ENCODE measurements at regions not wholly inside any gene's neighbourhood (a gene's known extent, or its start where the extent isn't known, plus 50 kb on each side); places are given as distances from the start of the nearest gene placed in this dataset.
"Not testable (repeated sequence)": the region's sequence is repeated elsewhere in the genome, so short reads cannot be mapped to it uniquely, and the experiment has no call there.

DNA sequence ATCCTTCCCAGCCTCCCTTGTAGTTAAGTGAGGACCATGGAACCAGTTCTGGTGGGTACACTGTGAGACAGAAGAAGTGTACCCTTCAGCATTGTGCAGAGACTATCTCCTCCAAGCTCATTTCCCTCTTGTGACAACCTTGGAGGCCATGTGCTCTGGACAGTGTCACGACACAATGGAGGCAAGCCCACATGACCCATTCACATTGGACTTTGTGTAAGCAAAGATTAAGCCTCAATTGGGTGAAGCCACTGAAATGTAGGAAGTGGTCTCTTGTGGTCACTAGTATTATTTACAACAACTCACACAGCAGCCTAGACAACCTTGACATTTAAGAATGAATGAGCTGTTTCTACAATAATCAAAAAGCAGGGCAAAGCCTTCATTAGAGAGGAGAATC lies 124.2 kb downstream of the INHBA start:
- no peak for DNase-seq (ENCODE audit: low spot score)

DNA sequence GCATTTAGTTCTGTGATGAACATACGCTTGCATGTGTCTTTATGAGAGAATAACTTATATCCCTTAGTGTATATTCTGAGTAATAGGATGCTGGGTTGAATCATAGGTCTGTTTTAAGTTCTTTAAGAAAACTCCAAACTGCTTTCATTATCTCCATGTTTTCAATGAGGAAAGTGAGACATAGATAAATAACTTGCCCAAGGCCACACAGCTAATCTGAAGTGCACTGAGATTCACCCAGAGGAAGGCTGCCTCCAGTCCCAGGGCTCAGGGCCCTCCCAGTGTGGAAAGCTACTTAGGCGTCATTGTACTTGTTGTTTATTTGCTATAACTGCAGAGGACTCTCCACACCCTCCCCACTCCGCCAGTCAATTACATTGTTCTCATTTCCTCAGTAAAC lies 126.7 kb downstream of the INHBA start:
- no peak for DNase-seq (ENCODE audit: low spot score)

DNA sequence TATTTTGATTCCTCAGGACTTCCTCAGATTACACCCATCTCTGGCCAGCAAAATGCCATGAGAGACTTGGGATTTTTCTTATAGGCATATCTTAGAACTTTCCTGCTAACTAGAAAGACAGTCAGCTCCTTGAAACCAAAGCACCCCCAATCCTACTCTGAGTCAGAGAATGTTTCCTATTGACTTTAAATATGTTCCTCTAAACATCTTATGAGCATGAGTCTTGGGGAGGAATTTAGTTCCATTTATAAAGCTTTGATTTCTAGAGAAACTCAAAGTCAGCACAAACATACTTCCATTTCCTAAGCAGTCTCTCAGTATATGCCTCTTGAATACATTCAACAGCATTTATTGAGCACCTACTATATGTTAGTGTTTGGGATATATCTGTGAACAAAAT lies 128.5 kb downstream of the INHBA start:
- no peak for DNase-seq (ENCODE audit: low spot score)

DNA sequence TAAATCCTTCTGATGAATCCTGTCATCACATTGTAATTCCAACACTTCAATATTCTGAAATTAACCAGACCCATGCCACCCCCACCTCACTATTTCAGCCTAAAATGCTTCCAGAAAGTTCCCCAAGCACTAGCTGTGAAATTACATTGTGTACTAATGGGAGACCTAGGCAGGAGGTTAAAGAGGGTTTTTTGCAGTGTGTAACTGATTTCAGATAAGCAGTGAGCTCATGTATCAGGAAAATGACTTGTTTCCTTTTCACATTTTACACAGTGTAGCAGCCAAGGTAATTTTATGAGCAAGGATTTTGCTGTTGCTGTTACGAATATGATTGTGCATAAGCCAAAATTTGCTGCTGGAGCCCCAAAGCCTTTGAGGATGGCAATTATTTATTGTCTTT lies 129.0 kb downstream of the INHBA start:
- DNase-seq (ENCODE audit: low spot score): no peak

DNA sequence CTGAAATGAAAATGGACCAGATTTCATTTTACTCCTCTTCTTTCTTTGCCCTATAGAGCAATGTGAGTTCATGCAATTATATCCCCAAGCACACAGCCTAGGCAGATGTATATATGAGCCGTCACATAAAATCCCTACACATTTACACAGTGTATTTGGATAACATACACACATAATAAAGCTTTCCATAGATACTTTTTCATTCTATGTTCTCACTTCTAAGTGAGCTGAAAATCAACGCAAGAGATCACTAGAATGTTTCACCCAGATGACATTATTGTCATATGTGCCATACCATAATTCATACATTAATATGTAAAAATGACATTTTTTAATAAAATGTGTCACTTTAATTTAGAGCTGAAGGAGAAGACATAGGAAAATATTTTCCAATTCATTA lies 129.4 kb downstream of the INHBA start:
- no peak for DNase-seq (ENCODE audit: low spot score)

DNA sequence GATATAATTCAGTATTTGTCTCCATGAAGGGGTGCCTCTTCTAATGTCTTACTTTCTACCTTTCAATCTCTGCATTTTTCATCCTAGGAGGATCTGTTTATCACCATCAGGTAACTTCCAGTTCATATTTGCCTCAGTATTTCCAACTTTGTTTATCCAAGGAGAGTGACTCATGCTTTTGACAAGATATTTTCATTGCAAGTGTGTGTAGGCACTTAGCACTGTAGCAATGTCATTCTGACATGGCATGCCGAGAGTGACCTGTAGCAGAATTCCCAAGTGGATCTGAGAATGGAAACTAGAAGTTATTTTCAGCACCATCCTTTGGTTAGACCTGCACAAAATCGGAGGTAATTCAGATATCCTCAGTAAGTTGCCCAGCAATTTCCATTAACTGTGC lies 129.9 kb downstream of the INHBA start:
- DNase-seq (ENCODE audit: low spot score): no peak

DNA sequence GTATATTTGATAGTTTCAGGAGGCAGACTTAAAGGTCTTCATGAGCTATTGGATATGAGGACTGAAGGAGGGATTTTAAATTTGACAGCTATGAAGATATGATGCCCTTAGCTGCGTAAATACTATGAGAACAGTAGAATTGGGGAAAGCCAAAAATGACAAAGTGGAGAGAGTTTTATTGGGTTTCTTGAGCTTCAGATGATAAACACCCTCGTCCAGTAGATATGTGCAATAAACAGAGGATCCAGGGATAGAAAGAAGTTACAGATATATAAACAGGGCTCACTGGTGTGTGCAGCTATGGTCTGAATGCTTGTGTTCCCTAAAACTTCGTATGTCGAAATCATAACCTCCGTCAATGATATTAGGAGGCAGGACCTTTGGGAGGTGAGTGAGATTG lies 131.3 kb downstream of the INHBA start:
- DNase-seq (ENCODE audit: low spot score): no peak

DNA sequence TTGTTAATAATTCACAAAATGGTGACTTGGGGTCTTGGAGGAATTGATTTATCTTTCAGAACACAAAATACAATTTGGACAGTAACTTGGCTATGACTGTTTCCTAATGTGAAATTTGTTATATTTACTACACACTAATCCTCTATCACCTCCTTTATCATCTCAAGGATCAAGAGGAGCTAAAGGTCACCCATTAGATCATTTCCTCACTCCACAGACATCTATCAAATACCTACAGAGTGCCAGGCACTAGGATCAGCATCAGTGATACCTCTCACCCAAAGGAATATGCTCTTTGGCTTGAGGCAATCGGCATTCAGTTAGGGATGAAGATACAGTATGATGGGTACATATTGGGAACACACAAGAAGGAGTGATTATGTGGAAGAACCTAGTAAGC lies 132.1 kb downstream of the INHBA start:
- DNase-seq (ENCODE audit: low spot score): no peak

DNA sequence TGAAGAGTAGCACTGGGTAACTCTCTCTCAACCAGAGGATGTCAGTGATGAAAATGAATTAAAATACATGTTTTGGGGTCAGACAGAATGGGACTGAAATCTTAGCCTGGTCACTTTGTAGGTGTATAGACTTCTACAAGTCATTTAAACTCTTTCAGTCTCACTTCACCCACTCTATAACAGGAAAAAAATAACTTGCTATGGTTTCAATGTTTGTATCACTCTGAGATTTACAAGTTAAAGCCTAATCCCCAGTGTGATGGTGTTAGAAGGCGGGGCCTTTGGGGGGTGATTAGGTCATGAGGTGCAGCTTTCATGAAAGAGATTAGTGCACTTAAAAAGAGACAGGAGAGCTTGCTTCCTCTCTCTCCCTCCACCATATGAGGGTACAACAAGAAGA lies 134.8 kb downstream of the INHBA start:
- no peak for DNase-seq (ENCODE audit: low spot score)

DNA sequence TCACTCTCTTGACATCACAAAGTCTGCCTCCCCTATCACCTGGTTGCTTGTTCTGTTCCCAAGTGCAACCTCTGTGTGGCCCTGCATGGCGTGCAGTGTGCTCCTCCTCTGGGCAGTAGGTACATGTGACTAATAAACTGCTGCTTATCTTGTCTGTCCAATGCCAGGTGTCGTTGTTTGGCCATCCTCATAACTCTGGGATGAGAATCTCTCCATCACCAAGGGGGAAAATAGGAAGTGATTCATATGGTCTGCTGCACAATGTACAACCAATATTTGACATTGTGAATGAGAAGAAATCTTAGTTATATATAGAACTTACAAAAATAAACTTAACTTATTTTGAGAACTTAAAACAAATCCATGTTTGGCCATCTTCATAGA lies 135.2 kb downstream of the INHBA start:
- DNase-seq (ENCODE audit: low spot score): no peak

DNA sequence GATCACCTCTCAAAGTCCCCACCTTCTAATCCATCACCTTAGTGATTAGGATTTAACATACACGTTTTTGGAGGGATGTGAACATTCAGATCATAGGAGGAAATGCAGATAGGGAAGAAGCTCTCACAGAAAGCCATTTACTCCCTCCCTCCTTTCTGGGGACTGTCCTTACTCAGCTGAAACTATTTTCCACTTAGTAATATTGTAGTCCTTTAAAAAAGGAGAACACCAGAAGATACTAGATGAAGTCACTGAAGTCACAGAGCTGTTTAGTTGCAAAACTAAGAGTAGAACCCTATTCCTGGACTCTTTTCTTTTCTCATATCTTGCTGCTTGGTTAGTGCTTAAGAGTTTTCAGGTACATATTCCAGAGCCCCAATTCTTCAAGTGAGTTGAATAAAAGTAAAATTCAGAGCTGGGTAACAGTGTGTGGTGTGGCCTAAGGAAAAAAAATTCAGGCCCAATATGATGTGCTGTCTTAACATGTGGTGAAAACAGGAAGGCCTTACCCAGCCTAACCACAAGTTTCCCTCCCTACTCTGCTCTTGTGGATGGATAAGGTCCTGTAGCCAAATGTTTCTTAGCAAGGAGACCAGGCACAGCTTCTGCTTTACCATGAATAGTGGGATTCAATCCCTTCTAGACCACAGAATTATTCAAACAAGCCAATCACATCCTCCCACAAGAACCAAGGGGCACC lies 135.7 kb downstream of the INHBA start:
- no peak for DNase-seq (ENCODE audit: low spot score)

DNA sequence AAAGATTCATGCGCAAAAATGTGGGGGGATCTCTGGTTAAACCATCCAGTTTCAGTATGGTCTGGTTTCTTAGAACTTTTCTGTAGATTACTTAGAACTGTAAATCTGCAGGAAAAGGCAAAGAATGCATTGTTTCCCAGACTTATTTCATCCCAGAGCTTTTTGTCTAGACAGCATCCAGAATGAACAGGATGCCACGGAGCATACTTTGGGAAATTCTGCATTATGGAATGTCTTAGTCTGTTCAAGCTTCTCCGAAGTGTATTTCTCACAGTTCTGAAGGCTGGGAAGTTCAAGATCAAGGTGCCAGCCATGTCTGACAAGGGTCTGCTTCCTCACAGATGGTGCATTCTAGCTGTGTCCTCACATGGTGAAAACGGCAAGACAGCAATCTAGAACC lies 136.3 kb downstream of the INHBA start:
- DNase-seq (ENCODE audit: low spot score): no peak

DNA sequence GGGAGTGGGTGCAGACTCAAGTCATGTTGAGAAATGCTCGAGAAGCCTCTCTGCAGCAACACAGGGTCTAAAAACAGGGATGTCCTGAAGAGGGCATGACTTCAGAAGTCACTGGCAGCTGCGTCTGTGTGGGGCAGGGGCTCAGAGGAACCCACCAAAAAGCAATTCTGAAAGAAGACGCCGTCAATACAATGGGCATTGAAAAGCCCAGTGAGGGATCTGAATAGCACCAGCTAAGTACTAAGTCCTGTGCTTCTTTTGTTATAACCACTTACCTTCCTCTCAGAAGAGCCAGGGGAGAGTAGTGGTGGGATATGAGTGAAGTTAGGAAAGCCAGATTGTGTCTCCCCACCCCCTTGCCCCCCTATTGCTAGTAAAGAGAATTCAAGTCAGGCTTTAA lies 137.2 kb downstream of the INHBA start:
- no peak for DNase-seq (ENCODE audit: low spot score)

DNA sequence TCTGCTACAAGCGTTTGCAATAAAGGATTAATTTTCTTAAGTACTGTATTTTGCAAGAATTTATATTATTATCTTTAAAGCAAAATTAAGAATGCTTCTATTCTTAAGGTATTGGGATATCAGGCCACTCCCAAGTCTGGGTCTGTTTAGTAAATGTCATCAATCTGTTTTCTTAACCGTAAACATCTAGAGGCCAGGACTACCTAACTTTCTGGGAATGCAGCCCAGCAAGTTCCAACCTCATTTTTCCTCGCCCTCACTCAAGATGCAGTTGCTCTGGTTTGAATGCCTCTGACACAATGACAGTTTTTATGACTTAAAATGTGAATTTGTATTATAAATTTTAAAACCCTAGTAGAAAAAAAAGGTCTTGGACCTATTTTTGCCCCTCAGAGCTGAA lies 143.5 kb downstream of the INHBA start:
- no peak for DNase-seq (ENCODE audit: low spot score)

DNA sequence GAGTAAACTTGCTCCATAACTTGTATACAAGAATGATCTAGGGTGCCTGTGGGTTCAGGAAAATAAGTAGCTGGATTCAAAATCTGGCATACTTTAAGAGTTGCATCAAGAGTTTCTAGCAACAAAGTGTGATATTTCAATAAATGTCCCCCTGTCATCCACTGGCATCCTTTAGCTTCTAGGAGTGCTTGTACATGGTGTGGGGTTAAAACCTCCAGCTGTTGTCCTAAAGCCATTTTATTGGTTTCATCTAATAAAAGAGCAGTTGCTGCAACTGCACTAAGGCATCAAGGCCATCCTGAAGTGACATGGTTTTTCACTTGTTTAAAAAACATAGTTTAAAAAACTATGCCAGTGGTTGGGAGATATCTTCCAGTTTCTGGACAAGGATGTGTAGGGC lies 148.4 kb downstream of the INHBA start:
- DNase-seq (ENCODE audit: low spot score): no peak

DNA sequence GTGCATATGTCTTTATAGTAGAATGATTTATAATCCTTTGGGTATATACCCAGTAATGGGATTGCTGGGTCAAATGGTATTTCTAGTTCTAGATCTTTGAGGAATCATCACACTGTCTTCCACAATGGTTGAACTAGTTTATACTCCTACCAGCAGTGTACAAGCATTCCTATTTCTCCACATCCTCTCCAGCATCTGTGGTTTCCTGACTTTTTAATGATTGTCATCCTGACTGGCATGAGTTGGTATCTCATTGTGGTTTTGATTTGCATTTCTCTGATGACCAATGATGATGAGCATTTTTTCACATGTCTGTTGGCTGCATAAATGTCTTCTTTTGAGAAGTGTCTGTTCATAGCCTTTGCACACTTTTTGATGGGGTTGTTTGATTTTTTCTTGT lies 152.8 kb downstream of the INHBA start:
- not testable (repeated sequence) for DNase-seq (ENCODE audit: low spot score)

DNA sequence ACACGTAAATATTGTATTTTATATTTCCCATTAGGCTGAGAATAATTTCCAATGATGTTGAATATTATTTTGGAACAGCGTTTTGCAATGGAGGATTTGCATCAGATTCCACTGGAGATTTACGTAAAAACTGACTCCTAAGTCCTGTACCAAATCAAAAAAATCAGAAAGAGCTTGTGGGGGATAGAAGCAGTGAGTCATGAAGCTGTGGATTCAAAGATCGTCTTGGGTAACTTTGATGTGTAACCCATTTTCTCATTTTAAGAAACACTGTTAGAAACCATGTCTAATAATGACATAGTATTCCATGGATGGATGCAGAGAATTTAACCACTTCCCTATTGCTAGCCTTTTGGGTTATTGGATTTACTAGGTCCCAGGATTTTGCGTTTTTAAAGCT lies 158.6 kb downstream of the INHBA start:
- no peak for DNase-seq (ENCODE audit: low spot score)

DNA sequence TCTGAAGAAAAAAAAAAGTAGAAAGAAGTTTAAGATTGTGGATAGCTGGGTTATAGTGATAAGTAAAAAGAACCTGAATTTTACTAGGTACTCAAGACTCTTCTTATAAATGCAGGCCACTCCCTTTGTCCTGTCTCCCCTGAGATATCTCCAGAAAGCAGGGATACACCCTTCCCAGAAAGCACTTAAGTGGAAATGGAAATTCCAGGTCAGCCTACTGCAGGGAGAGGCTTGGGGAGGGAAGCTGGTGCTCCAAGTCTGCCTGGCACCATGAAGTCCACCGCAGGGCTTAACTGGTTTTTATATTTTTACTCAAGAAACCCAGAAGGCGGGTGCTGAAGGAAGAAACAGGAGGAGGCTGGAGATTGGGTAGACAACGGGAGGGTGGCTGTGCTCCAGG lies 162.3 kb downstream of the INHBA start:
- no peak for DNase-seq (ENCODE audit: low spot score)

DNA sequence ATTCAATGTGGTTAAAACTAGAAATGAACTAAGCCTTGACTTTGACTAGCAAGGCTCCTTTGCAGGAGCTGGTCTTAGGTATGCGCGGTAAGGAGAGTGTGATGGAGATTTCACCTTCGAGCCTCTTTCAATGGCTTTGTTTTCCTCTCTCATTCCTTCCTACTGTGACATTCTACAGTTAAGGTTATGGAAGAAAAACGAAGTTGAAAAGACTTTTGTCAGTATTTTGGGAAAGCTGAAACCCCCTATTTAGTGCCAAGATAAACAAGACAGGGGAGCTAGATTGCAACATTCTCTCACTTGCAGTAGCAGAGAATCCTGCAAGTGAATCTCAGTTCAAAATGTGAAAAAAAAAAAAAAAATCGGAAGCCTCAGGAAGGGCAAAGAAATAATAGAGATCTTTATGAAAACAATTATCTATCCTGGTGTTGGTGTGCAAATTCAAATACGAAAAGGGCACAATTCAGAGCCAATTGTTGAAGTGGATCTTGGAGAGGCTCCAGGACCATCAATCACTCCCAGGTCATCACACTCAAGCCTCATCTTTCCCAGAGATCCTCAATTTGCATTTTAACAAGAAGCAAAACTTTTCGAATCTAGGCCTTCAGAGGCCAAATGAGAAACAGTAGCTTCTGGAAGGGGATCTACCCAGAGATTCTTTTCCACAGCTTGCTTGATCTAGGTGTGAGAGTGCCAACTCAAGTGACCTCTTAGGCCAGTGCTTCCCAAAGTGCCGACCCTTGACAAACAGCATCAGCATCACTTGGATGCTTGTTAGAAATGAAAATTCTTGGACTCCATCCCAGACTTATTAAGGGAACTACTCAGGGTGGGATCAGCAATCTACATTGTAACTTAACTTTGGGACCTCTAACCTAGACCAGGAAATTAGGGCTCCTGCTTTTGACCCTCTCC lies 163.8 kb downstream of the INHBA start:
- DNase-seq (ENCODE audit: low spot score): no peak

DNA sequence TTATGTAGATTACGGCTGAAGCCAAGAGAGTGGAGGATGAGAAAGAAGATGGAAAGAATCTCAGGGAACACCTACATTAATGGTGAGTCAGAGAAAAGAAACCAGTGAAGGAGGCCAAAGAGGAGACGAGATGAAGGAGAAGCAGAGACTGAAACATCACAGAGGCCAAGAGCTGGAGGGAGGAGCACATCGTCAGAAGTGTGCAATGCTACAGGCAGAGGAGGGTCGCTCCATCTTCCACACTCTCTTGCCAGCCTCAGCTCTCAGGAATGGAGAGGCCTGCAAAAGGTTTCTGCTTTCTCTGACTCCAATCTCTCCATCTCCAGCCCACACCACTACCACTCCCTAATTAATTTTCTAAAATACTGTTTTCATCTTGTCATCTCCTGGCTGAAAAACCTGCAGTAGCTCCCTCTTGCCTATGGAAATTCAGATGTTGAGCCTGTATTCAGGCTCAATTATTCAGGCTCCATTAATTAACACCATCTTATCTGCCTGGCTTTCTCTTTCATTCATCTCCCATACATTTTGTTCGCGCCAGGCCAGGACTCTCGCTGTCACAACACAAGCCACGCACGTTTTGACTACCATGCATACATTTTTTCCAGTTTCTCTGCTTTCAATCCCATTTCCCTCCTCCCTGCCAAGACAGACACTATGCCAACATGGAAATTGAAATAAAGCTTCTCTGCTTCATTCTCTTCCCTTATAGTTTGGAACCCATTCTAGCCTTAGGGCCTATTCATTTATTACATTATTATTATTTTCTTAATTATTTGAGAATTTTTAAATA lies 165.8 kb downstream of the INHBA start:
- DNase-seq (ENCODE audit: low spot score): no peak

DNA sequence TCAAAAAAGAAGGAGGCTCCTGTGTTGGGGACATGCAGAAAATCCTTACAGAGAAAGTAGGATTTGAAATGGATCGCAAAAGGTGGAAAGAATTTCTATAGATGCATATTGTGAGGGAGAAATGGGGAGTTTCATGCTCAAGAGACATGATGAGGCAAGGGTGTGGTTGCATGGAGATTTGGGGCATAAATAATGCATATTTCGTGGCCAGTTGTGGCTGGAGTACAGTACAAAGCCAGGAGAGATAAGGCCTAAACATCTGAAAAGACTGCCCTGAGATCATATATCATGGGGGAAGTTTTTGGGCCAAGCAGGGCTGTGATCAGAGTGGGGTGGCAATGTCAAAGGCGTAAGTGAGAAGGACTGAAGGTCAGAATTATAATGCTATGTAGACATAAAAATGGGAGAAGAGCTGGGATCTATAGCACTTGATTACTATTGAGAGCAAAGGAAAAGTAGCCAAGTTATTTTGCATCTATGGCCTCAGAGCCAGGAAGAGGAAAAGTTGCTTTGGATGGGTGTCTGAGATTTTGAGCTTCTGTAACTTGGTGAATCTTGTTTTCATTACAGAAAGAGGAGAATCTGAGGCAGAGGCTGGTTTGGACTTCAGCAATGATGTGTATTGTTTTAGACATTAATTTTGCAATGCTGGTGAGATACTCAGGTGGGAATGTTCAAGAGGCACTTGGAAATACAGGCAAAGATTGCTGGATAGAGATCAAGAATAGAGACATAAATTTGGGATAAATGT lies 166.6 kb downstream of the INHBA start:
- DNase-seq (ENCODE audit: low spot score): no peak

DNA sequence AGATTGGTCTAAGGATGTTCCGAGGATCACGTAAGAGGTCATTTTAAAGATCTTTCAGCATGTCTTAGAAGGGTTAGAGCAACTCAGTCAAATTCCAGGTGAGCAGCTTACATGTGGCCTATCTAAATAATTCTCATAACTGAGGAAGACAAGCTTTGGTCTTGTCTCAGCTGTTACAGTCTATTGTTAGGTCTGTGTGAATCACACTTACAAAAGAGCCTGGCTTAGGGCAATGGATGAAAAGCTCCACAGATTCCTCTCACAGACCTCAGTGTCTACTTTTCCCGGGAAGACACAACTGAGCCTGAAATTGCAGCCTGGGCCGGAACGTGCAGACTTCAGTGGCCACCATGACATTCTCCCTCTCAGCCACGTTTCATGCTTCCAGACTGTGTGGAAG lies 173.1 kb downstream of the INHBA start:
- DNase-seq (ENCODE audit: low spot score): no peak

All from SW480 (cell line).